ENCODE measurements at regions not wholly inside any gene's neighbourhood (a gene's known extent, or its start where the extent isn't known, plus 50 kb on each side); places are given as distances from the start of the nearest gene placed in this dataset.

GRCh38 chr13:97826421-97827012 is 127.0 kb upstream of the IPO5 start:
- no peak overlapping the region for H3K4me3 ChIP-seq (ENCODE audit: control insufficient read depth, low read depth, low read length)
- DNase-seq (ENCODE audit: low read depth) = no peak
- TF ChIP-seq CTCF (IDR thresholded peaks at IDR 0.05; ENCODE audit: control insufficient read depth, insufficient read depth, low read depth, low read length, missing control alignments) = no peak

- TF ChIP-seq CTCF (IDR thresholded peaks at IDR 0.05; ENCODE audit: control insufficient read depth, insufficient read depth, low read depth, low read length, missing control alignments) = peak; percentile 2
- no peak for DNase-seq (ENCODE audit: low read depth)
- no peak overlapping the region for H3K4me3 ChIP-seq (ENCODE audit: control insufficient read depth, low read depth, low read length)
Observed at GRCh38 chr13:97834250-97834649, 119.2 kb upstream of the IPO5 start.

- no peak for DNase-seq (ENCODE audit: low read depth)
- H3K4me3 ChIP-seq (ENCODE audit: control insufficient read depth, low read depth, low read length) = no peak overlapping the region
- no peak for TF ChIP-seq CTCF (IDR thresholded peaks at IDR 0.05; ENCODE audit: control insufficient read depth, insufficient read depth, low read depth, low read length, missing control alignments)
Observed at GRCh38 chr13:97843189-97843588, 110.3 kb upstream of the IPO5 start.

DNA sequence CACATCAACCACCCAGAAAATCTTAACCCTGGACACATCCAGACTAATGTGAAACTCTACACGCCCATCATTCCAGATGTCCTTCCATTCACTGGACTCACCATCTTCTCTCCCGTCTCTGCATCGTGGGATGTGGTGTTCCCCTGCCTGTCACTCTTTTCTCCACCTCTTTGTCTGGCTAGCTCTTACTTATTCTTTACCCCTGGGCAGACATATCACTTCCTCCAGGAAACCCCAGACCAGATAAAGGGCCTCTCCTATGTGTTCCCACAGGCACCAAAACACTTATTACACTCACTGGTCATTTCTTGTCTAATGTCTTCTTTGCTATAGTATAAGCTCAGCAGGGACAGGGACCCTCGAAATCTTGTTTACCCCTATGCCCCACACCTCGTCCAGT is 109.3 kb upstream of the IPO5 start:
- no peak overlapping the region for H3K4me3 ChIP-seq (ENCODE audit: control insufficient read depth, low read depth, low read length)
- no peak for TF ChIP-seq CTCF (IDR thresholded peaks at IDR 0.05; ENCODE audit: control insufficient read depth, insufficient read depth, low read depth, low read length, missing control alignments)
- no peak for DNase-seq (ENCODE audit: low read depth)

DNA sequence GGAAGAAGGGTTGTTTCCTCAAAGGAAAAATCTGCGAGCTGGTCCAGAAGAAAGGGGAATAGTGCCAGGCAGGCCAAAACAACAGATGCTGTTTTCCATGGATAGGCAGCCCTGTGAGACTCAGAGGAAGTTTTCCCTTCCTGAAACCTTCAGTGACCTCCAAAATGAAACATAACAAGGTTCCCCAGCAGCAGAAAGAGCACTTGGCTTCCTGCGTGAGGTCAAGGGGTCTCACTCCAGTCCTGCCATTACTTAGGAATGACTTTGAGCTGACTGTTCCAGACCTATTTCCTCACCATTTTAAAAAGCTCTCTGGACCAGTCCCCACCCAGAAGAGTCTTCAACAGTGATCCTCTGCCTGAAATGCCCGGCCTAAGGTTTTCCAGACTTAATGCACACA is 104.6 kb upstream of the IPO5 start:
- TF ChIP-seq CTCF (IDR thresholded peaks at IDR 0.05; ENCODE audit: control insufficient read depth, insufficient read depth, low read depth, low read length, missing control alignments) = no peak
- no peak overlapping the region for H3K4me3 ChIP-seq (ENCODE audit: control insufficient read depth, low read depth, low read length)
- DNase-seq (ENCODE audit: low read depth) = no peak

DNA sequence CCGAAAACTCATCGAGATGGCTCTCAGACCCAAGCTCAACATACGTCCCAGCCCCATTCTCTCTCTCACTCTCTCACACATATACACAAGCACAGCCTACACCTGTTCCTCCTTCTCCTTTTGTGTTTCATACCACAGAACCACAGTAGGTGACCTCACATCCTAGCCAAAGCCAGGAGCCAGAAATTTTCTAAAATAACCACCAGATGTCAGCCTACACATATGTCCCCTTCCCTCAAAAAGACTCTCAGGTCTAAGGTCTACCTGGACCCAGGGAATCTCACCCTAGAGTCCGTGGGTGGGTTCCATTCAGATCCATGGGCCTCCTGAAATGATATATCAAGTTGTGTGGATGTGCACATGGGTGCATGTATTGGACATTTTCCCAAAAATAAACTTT is 104.2 kb upstream of the IPO5 start:
- no peak for DNase-seq (ENCODE audit: low read depth)
- peak; percentile 52 for TF ChIP-seq CTCF (IDR thresholded peaks at IDR 0.05; ENCODE audit: control insufficient read depth, insufficient read depth, low read depth, low read length, missing control alignments)
- no peak overlapping the region for H3K4me3 ChIP-seq (ENCODE audit: control insufficient read depth, low read depth, low read length)

- DNase-seq (ENCODE audit: low read depth) = no peak
- no peak for TF ChIP-seq CTCF (IDR thresholded peaks at IDR 0.05; ENCODE audit: control insufficient read depth, insufficient read depth, low read depth, low read length, missing control alignments)
- H3K4me3 ChIP-seq (ENCODE audit: control insufficient read depth, low read depth, low read length) = no peak overlapping the region
Observed at GRCh38 chr13:97851269-97851668, 102.2 kb upstream of the IPO5 start.

Data from AG09309 (cell line).